ENCODE measurements at regions not wholly inside any gene's neighbourhood (a gene's known extent, or its start where the extent isn't known, plus 50 kb on each side); places are given as distances from the start of the nearest gene placed in this dataset.

DNA sequence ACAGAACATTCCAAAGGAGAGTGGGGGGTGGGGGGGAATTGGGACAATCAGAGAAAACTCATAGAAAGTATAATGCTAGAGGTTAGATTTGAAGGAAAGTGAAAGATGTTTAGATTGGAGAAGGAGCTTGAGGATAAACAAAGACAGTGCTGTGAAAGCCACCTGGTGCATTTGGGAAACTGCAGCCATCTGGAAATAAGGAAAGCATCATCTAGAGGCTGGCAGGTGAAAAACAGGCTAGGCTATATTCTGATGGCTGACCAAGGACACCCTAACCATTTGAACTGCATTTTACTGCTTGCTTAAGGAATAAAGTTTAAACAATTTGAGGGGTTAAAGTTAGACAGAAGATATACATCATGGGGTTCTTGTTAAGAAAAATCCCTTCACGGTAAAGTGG, 296.4 kb downstream of the CETN3 start:
- TF ChIP-seq, protein P1, sequence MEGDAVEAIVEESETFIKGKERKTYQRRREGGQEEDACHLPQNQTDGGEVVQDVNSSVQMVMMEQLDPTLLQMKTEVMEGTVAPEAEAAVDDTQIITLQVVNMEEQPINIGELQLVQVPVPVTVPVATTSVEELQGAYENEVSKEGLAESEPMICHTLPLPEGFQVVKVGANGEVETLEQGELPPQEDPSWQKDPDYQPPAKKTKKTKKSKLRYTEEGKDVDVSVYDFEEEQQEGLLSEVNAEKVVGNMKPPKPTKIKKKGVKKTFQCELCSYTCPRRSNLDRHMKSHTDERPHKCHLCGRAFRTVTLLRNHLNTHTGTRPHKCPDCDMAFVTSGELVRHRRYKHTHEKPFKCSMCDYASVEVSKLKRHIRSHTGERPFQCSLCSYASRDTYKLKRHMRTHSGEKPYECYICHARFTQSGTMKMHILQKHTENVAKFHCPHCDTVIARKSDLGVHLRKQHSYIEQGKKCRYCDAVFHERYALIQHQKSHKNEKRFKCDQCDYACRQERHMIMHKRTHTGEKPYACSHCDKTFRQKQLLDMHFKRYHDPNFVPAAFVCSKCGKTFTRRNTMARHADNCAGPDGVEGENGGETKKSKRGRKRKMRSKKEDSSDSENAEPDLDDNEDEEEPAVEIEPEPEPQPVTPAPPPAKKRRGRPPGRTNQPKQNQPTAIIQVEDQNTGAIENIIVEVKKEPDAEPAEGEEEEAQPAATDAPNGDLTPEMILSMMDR (IDR thresholded peaks at IDR 0.05), result no peak
- no peak for TF ChIP-seq POLR2AphosphoS5 (IDR thresholded peaks at IDR 0.05)
